K562 (cell line): ENCODE measurements at regions not wholly inside any gene's neighbourhood (a gene's known extent, or its start where the extent isn't known, plus 50 kb on each side); places are given as distances from the start of the nearest gene placed in this dataset.

ENCODE experiments used
- ARID1B ChIP-seq: fragments of 450-650 bp; IDR thresholded peaks from 2 replicates; pipeline ENCODE4 v1.6.1; 2016; ENCODE audit warnings: antibody characterized with exemption, mild to moderate bottlenecking, inconsistent platforms
- CBX5 ChIP-seq: IDR thresholded peaks from 2 replicates; pipeline ENCODE4 v1.6.1; 2014; ENCODE audit warnings: low read depth, borderline replicate concordance
- EZH2 ChIP-seq: IDR thresholded peaks from 2 replicates; pipeline ENCODE4 v1.6.1; 2012; ENCODE audit warnings: low read depth, mild to moderate bottlenecking, inconsistent platforms, low read length, borderline replicate concordance
- KLF16 ChIP-seq: IDR thresholded peaks from 2 replicates; pipeline ENCODE4 v1.6.1; 2016; ENCODE audit warnings: antibody characterized with exemption
- MED1 ChIP-seq: sonication (generic); formaldehyde crosslinking; IDR thresholded peaks from 2 replicates; pipeline ENCODE4 v1.8.1; 2023; ENCODE audit warnings: missing genetic modification reagents, borderline replicate concordance
- NFE2L1 ChIP-seq: fragments of 450-650 bp; IDR thresholded peaks from 2 replicates; pipeline ENCODE4 v1.6.1; 2016; ENCODE audit warnings: missing genetic modification characterization, low read depth, mild to moderate bottlenecking, missing compliant biosample characterization, moderate library complexity, borderline replicate concordance
- ZNF146 ChIP-seq: IDR thresholded peaks from one replicate; pipeline ENCODE4 v1.6.1; 2018; ENCODE audit warnings: missing compliant biosample characterization; ENCODE audit not compliant: unreplicated experiment
- TF ChIP-seq, protein P1 (sequence below): fragments of 450-650 bp; formaldehyde crosslinking; IDR thresholded peaks from 2 replicates; pipeline ENCODE4 v1.4.0; 2020; ENCODE audit warnings: mild to moderate bottlenecking, mixed read lengths
- TF ChIP-seq, protein P2 (sequence below), 3 experiments: IDR thresholded peaks in 2 of 3; conservative IDR thresholded peaks in 1 of 3; 2 replicates each; pipeline ENCODE4 v1.5.1; 2011 to 2012; ENCODE audit warnings: low read length in 3 of 3, mild to moderate bottlenecking in 3 of 3, control low read depth in 2 of 3, improper control_type of control experiment in 1 of 3, inconsistent platforms in 1 of 3, low read depth in 1 of 3, mixed read lengths in 1 of 3, moderate library complexity in 1 of 3; ENCODE audit not compliant: insufficient read depth in 2 of 3
- TF ChIP-seq, protein P3 (sequence below), 2 experiments: fragments of 450-650 bp; formaldehyde crosslinking in 1 of 2; IDR thresholded peaks; 2 replicates each; pipeline versions ENCODE4 v1.4.0 to v1.6.1; 2014 to 2020; ENCODE audit warnings: mild to moderate bottlenecking in 2 of 2, borderline replicate concordance in 1 of 2, low read depth in 1 of 2
- TF ChIP-seq, protein P4 (sequence below): sonication (generic); formaldehyde crosslinking; IDR thresholded peaks from 2 replicates; pipeline ENCODE4 v1.8.1; 2023; ENCODE audit warnings: mild to moderate bottlenecking, missing genetic modification reagents

DNA sequence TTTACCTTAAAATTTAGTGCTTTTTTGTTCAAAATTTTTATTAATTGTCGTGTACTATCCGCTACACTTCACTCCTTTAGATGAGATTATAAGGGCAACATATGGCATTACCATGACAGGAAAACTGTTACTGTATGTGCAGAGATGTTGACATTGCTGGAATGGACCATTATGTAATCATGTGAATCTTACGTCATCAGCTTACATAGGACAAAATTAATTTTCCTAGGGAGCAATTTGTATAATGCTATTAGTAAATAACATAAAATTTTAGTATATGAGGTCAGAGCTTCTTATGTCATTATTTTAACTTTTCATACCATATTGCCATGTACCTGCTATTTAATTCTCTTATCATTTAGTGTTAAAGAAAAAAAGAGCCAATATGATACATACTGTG is 110.4 kb upstream of the KLHL1 start:
- TF ChIP-seq, protein P1, sequence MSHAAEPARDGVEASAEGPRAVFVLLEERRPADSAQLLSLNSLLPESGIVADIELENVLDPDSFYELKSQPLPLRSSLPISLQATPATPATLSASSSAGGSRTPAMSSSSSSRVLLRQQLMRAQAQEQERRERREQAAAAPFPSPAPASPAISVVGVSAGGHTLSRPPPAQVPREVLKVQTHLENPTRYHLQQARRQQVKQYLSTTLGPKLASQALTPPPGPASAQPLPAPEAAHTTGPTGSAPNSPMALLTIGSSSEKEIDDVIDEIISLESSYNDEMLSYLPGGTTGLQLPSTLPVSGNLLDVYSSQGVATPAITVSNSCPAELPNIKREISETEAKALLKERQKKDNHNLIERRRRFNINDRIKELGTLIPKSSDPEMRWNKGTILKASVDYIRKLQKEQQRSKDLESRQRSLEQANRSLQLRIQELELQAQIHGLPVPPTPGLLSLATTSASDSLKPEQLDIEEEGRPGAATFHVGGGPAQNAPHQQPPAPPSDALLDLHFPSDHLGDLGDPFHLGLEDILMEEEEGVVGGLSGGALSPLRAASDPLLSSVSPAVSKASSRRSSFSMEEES (CRISPR knock-in tag), result no peak
- TF ChIP-seq EZH2 (no peak), MED1 (CRISPR knock-in tag) (no peak), NFE2L1 (tag) (no peak), ZNF146 (CRISPR knock-in tag) (no peak), CBX5 (no peak), KLF16 (no peak), ARID1B (no peak)
- TF ChIP-seq, protein P2, sequence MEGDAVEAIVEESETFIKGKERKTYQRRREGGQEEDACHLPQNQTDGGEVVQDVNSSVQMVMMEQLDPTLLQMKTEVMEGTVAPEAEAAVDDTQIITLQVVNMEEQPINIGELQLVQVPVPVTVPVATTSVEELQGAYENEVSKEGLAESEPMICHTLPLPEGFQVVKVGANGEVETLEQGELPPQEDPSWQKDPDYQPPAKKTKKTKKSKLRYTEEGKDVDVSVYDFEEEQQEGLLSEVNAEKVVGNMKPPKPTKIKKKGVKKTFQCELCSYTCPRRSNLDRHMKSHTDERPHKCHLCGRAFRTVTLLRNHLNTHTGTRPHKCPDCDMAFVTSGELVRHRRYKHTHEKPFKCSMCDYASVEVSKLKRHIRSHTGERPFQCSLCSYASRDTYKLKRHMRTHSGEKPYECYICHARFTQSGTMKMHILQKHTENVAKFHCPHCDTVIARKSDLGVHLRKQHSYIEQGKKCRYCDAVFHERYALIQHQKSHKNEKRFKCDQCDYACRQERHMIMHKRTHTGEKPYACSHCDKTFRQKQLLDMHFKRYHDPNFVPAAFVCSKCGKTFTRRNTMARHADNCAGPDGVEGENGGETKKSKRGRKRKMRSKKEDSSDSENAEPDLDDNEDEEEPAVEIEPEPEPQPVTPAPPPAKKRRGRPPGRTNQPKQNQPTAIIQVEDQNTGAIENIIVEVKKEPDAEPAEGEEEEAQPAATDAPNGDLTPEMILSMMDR (IDR thresholded peaks at IDR 0.05 in 2 of 3, conservative IDR thresholded peaks at IDR 0.05 in 1 of 3; ENCODE audit: insufficient read depth in 2 of 3, low read depth in 1 of 3, low read length in 3 of 3), result no peak
- TF ChIP-seq, protein P3, sequence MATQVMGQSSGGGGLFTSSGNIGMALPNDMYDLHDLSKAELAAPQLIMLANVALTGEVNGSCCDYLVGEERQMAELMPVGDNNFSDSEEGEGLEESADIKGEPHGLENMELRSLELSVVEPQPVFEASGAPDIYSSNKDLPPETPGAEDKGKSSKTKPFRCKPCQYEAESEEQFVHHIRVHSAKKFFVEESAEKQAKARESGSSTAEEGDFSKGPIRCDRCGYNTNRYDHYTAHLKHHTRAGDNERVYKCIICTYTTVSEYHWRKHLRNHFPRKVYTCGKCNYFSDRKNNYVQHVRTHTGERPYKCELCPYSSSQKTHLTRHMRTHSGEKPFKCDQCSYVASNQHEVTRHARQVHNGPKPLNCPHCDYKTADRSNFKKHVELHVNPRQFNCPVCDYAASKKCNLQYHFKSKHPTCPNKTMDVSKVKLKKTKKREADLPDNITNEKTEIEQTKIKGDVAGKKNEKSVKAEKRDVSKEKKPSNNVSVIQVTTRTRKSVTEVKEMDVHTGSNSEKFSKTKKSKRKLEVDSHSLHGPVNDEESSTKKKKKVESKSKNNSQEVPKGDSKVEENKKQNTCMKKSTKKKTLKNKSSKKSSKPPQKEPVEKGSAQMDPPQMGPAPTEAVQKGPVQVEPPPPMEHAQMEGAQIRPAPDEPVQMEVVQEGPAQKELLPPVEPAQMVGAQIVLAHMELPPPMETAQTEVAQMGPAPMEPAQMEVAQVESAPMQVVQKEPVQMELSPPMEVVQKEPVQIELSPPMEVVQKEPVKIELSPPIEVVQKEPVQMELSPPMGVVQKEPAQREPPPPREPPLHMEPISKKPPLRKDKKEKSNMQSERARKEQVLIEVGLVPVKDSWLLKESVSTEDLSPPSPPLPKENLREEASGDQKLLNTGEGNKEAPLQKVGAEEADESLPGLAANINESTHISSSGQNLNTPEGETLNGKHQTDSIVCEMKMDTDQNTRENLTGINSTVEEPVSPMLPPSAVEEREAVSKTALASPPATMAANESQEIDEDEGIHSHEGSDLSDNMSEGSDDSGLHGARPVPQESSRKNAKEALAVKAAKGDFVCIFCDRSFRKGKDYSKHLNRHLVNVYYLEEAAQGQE (IDR thresholded peaks at IDR 0.05; ENCODE audit: borderline replicate concordance), result no peak
- TF ChIP-seq, protein P3 (CRISPR knock-in tag; IDR thresholded peaks at IDR 0.05; ENCODE audit: low read depth), result no peak
- TF ChIP-seq, protein P4, sequence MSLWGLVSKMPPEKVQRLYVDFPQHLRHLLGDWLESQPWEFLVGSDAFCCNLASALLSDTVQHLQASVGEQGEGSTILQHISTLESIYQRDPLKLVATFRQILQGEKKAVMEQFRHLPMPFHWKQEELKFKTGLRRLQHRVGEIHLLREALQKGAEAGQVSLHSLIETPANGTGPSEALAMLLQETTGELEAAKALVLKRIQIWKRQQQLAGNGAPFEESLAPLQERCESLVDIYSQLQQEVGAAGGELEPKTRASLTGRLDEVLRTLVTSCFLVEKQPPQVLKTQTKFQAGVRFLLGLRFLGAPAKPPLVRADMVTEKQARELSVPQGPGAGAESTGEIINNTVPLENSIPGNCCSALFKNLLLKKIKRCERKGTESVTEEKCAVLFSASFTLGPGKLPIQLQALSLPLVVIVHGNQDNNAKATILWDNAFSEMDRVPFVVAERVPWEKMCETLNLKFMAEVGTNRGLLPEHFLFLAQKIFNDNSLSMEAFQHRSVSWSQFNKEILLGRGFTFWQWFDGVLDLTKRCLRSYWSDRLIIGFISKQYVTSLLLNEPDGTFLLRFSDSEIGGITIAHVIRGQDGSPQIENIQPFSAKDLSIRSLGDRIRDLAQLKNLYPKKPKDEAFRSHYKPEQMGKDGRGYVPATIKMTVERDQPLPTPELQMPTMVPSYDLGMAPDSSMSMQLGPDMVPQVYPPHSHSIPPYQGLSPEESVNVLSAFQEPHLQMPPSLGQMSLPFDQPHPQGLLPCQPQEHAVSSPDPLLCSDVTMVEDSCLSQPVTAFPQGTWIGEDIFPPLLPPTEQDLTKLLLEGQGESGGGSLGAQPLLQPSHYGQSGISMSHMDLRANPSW (CRISPR knock-in tag), result no peak
